Liver (tissue), 8 donors: ENCODE measurements at regions not wholly inside any gene's neighbourhood (a gene's known extent, or its start where the extent isn't known, plus 50 kb on each side); places are given as distances from the start of the nearest gene placed in this dataset.

ENCODE experiments used
- DNase-seq: peaks from one replicate; pipeline ENCODE4 v3.0.0-alpha.2; 2017; ENCODE audit warnings: low spot score
- H3K27ac ChIP-seq, 2 donors: one replicate each; pipeline ENCODE4 v1.7.0; 2013; ENCODE audit warnings: inconsistent platforms in 2 of 2, low read length in 2 of 2, control low read depth in 1 of 2, low read depth in 1 of 2, mild to moderate bottlenecking in 1 of 2
- H3K27me3 ChIP-seq, 4 donors: one replicate each; pipeline versions ENCODE4 v1.6.1 to v1.7.0; 2013; ENCODE audit warnings: low read length in 3 of 4, inconsistent platforms in 1 of 4, mild to moderate bottlenecking in 1 of 4, moderate library complexity in 1 of 4; ENCODE audit not compliant: control insufficient read depth in 4 of 4, insufficient read depth in 4 of 4
- H3K36me3 ChIP-seq, 4 donors: one replicate each; pipeline versions ENCODE4 v1.6.1 to v1.7.0; 2013; ENCODE audit warnings: low read length in 3 of 4, mild to moderate bottlenecking in 3 of 4, low read depth in 1 of 4, moderate library complexity in 1 of 4; ENCODE audit not compliant: control insufficient read depth in 4 of 4, insufficient read depth in 3 of 4
- H3K4me1 ChIP-seq, 4 donors: one replicate each; pipeline versions ENCODE4 v1.6.1 to v1.7.0; 2013; ENCODE audit warnings: low read length in 3 of 4, mild to moderate bottlenecking in 3 of 4, moderate library complexity in 1 of 4; ENCODE audit not compliant: control insufficient read depth in 4 of 4, insufficient read depth in 4 of 4
- H3K4me3 ChIP-seq, 3 donors: one replicate each; pipeline versions ENCODE4 v1.6.1 to v1.7.0; 2013; ENCODE audit warnings: low read length in 3 of 3, control low read depth in 1 of 3, low read depth in 1 of 3, mild to moderate bottlenecking in 1 of 3
- H3K9ac ChIP-seq, 2 donors: one replicate each; pipeline ENCODE4 v1.7.0; 2013; ENCODE audit warnings: low read length in 2 of 2, mild to moderate bottlenecking in 2 of 2, moderate library complexity in 2 of 2, control low read depth in 1 of 2, low read depth in 1 of 2
- H3K9me3 ChIP-seq, 4 donors: one replicate each; pipeline versions ENCODE4 v1.6.1 to v1.7.0; 2013; ENCODE audit warnings: low read length in 3 of 4; ENCODE audit not compliant: control insufficient read depth in 4 of 4
- ATF3 ChIP-seq: IDR thresholded peaks from 2 replicates; pipeline ENCODE4 v1.6.1; 2016; ENCODE audit warnings: antibody characterized with exemption
- CTCF ChIP-seq: fragments of 150-350 bp; IDR thresholded peaks from 2 replicates; pipeline ENCODE4 v1.5.1; 2017; ENCODE audit warnings: improper control_type of control experiment, low read depth, low read length; ENCODE audit not compliant: missing input control
- EGR1 ChIP-seq, 2 donors: IDR thresholded peaks; 2 replicates each; pipeline ENCODE4 v1.6.1; 2016 to 2018; ENCODE audit warnings: antibody characterized with exemption in 2 of 2, low read depth in 2 of 2
- FOXA1 ChIP-seq: IDR thresholded peaks from 2 replicates; pipeline ENCODE4 v1.6.1; 2016; ENCODE audit warnings: antibody characterized with exemption
- FOXA2 ChIP-seq: IDR thresholded peaks from 2 replicates; pipeline ENCODE4 v1.6.1; 2016; ENCODE audit warnings: antibody characterized with exemption
- GABPA ChIP-seq, 2 donors: IDR thresholded peaks in 1 of 2; conservative IDR thresholded peaks in 1 of 2; 2 replicates each; pipeline ENCODE4 v1.6.1; 2016; ENCODE audit warnings: antibody characterized with exemption in 2 of 2, mild to moderate bottlenecking in 1 of 2, moderate library complexity in 1 of 2
- HNF4A ChIP-seq, 2 donors: conservative IDR thresholded peaks; 2 replicates each; pipeline ENCODE4 v1.6.1; 2016; ENCODE audit warnings: antibody characterized with exemption in 2 of 2, mild to moderate bottlenecking in 2 of 2
- HNF4G ChIP-seq: IDR thresholded peaks from 2 replicates; pipeline ENCODE4 v1.6.1; 2016; ENCODE audit warnings: antibody characterized with exemption
- JUND ChIP-seq, 2 donors: IDR thresholded peaks; 2 replicates each; pipeline ENCODE4 v1.6.1; 2016; ENCODE audit warnings: antibody characterized with exemption in 2 of 2
- MAX ChIP-seq: IDR thresholded peaks from 2 replicates; pipeline ENCODE4 v1.6.1; 2016; ENCODE audit warnings: antibody characterized with exemption
- NR2F2 ChIP-seq: IDR thresholded peaks from 2 replicates; pipeline ENCODE4 v1.6.1; 2016; ENCODE audit warnings: antibody characterized with exemption
- RAD21 ChIP-seq, 2 donors: IDR thresholded peaks; 2 replicates each; pipeline ENCODE4 v1.6.1; 2016; ENCODE audit warnings: antibody characterized with exemption in 2 of 2, mild to moderate bottlenecking in 2 of 2
- REST ChIP-seq: IDR thresholded peaks from 2 replicates; pipeline ENCODE4 v1.6.1; 2016; ENCODE audit warnings: antibody characterized with exemption, mild to moderate bottlenecking
- RXRA ChIP-seq, 2 donors: IDR thresholded peaks; 2 replicates each; pipeline ENCODE4 v1.6.1; 2017 to 2018; ENCODE audit warnings: antibody characterized with exemption in 2 of 2, mild to moderate bottlenecking in 1 of 2
- SP1 ChIP-seq: IDR thresholded peaks from 2 replicates; pipeline ENCODE4 v1.6.1; 2018; ENCODE audit warnings: antibody characterized with exemption, mild to moderate bottlenecking
- TAF1 ChIP-seq: conservative IDR thresholded peaks from 2 replicates; pipeline ENCODE4 v1.6.1; 2016; ENCODE audit warnings: antibody characterized with exemption, mild to moderate bottlenecking
- YY1 ChIP-seq: IDR thresholded peaks from 2 replicates; pipeline ENCODE4 v1.6.1; 2016; ENCODE audit warnings: antibody characterized with exemption, mild to moderate bottlenecking
- ZBTB33 ChIP-seq: IDR thresholded peaks from 2 replicates; pipeline ENCODE4 v1.6.1; 2016; ENCODE audit warnings: antibody characterized with exemption
- WGBS: extraction: QIAGEN DNeasy Blood & Tissue Kit; methylation state at CpG from one replicate; pipeline ENCODE4 v1.1.7; 2013; 5-methylcytosine and 5-hydroxymethylcytosine counted together
- donor health status: healthy.
- donor health status: healthy.
- donor health status: healthy.
- donor health status: healthy.
- donor health status: healthy.

GRCh38 chr2:138105358-138105757 is 141.1 kb downstream of the HNMT start:
- H3K4me3 ChIP-seq = no peak overlapping the region
- peaks cover 0 to 2% (median 0%) of the 10 kb centered on the region in 4 donors for H3K4me1 ChIP-seq
- H3K27ac ChIP-seq = no peak overlapping the region
- no peak for DNase-seq
- H3K36me3 ChIP-seq = no peaks in the 10 kb centered on the region
- H3K9me3 ChIP-seq = no peaks in the 10 kb centered on the region
- no peaks in the 10 kb centered on the region for H3K27me3 ChIP-seq
- H3K9ac ChIP-seq = no peak overlapping the region
- no peak for TF ChIP-seq RXRA (IDR thresholded peaks at IDR 0.05)
- TF ChIP-seq FOXA2 = no peak
- TF ChIP-seq REST = no peak
- no peak for TF ChIP-seq ZBTB33
- TF ChIP-seq HNF4A (conservative IDR thresholded peaks at IDR 0.05) = no peak
- TF ChIP-seq HNF4G = no peak
- no peak for TF ChIP-seq JUND (IDR thresholded peaks at IDR 0.05)
- no peak for TF ChIP-seq ATF3
- TF ChIP-seq SP1 = no peak
- no peak for TF ChIP-seq GABPA (IDR thresholded peaks at IDR 0.05 in 1 of 2, conservative IDR thresholded peaks at IDR 0.05 in 1 of 2)
- TF ChIP-seq YY1 = no peak
- no peak for TF ChIP-seq FOXA1
- no peak for TF ChIP-seq NR2F2
- TF ChIP-seq EGR1 (IDR thresholded peaks at IDR 0.05; ENCODE audit: low read depth in 2 of 2) = no peak
- TF ChIP-seq MAX = no peak
- no peak for TF ChIP-seq RAD21 (IDR thresholded peaks at IDR 0.05)
- TF ChIP-seq CTCF = no peak
- no peak for TF ChIP-seq TAF1
- 89% methylated on average over 1 of the region's 1 CpG for WGBS

GRCh38 chr2:138106606-138107005 is 142.3 kb downstream of the HNMT start:
- H3K36me3 ChIP-seq = no peaks in the 10 kb centered on the region
- H3K4me3 ChIP-seq = no peak overlapping the region
- no peak overlapping the region for H3K9ac ChIP-seq
- no peak overlapping the region for H3K27ac ChIP-seq
- H3K4me1 ChIP-seq = peaks cover 0 to 11% (median 4%) of the 10 kb centered on the region in 4 donors
- no peaks in the 10 kb centered on the region for H3K9me3 ChIP-seq
- TF ChIP-seq NR2F2 = no peak
- no peak for TF ChIP-seq JUND (IDR thresholded peaks at IDR 0.05)
- TF ChIP-seq YY1 = no peak
- TF ChIP-seq TAF1 = no peak
- TF ChIP-seq ATF3 = no peak
- WGBS = 89% methylated on average over 1 of the region's 1 CpG
- no peaks in the 10 kb centered on the region for H3K27me3 ChIP-seq
- no peak for DNase-seq
